Thyroid gland (tissue), 4 donors: ENCODE measurements at regions not wholly inside any gene's neighbourhood (a gene's known extent, or its start where the extent isn't known, plus 50 kb on each side); places are given as distances from the start of the nearest gene placed in this dataset.

ENCODE experiments used
- DNase-seq, 2 donors: peaks; one replicate each; pipeline ENCODE4 v3.0.0-alpha.2; 2019
- H3K27ac ChIP-seq, 3 donors: fragments of 200-600 bp; sonication (generic); 1 replicate in 2 of 3; 2 replicates in 1 of 3; pipeline ENCODE4 v1.5.1; 2016 to 2019; ENCODE audit warnings: mild to moderate bottlenecking in 1 of 3, moderate library complexity in 1 of 3
- H3K27me3 ChIP-seq: fragments of 200-600 bp; sonication (generic); one replicate; pipeline ENCODE4 v1.5.1; 2019
- H3K36me3 ChIP-seq, 2 donors: fragments of 200-600 bp; sonication (generic); one replicate each; pipeline ENCODE4 v1.5.1; 2016 to 2019
- H3K4me1 ChIP-seq, 2 donors: fragments of 200-600 bp; sonication (generic); one replicate each; pipeline ENCODE4 v1.5.1; 2017 to 2019
- H3K4me3 ChIP-seq, 3 donors: fragments of 200-600 bp; sonication (generic); replicated peaks in 1 of 3; 1 replicate in 2 of 3; 2 replicates in 1 of 3; pipeline ENCODE4 v1.5.1; 2016; ENCODE audit warnings: mild to moderate bottlenecking in 1 of 3
- H3K9me3 ChIP-seq: fragments of 200-600 bp; sonication (generic); one replicate; pipeline ENCODE4 v1.5.1; 2017
- CTCF ChIP-seq, 6 experiments: fragments of 200-600 bp in 3 of 6; fragments of 450-650 bp in 3 of 6; sonication (generic) in 3 of 6; IDR thresholded peaks; one replicate each; pipeline ENCODE4 v1.5.1; 2016 to 2019; ENCODE audit warnings: antibody characterized with exemption in 6 of 6, mild to moderate bottlenecking in 2 of 6, inconsistent platforms in 1 of 6, moderate library complexity in 1 of 6
- POLR2A ChIP-seq, 2 donors: fragments of 450-650 bp; IDR thresholded peaks; one replicate each; pipeline ENCODE4 v1.6.1; 2017; ENCODE audit warnings: antibody characterized with exemption in 2 of 2, mild to moderate bottlenecking in 2 of 2, moderate library complexity in 1 of 2
- WGBS, 2 donors: methylation state at CpG; one replicate each; pipeline ENCODE4 v1.1.5; 2017; 5-methylcytosine and 5-hydroxymethylcytosine counted together
- intact Hi-C: fragments of 100-400 bp; cut with DNase I; formaldehyde crosslinking; loops from one replicate; pipeline ENCODE4 v1.15.1; 2023

- Histone ChIP-seq H3K27me3 (no peaks in the 10 kb centered on the region), H3K27ac (no peak overlapping the region), H3K4me3 (no peak overlapping the region), H3K4me1 (no peaks in the 10 kb centered on the region), H3K9me3 (no peaks in the 10 kb centered on the region), H3K36me3 (no peaks in the 10 kb centered on the region)
- no peak for DNase-seq
- TF ChIP-seq CTCF (IDR thresholded peaks at IDR 0.05), result no peak
- TF ChIP-seq POLR2A (IDR thresholded peaks at IDR 0.05), result no peak
- 85 to 89% methylated on average over 2 of the region's 2 CpGs for WGBS, 2 donors
- intact Hi-C loops, result no loop called here
Measured at GRCh38 chr21:27614231-27614630, 647.3 kb upstream of the ADAMTS5 start.

GRCh38 chr21:27606422-27606821 lies 639.5 kb upstream of the ADAMTS5 start:
- H3K9me3 ChIP-seq, result no peaks in the 10 kb centered on the region
- TF ChIP-seq POLR2A (IDR thresholded peaks at IDR 0.05) (no peak), CTCF (IDR thresholded peaks at IDR 0.05) (no peak)
- no peak overlapping the region for H3K4me3 ChIP-seq
- H3K27me3 ChIP-seq, result no peaks in the 10 kb centered on the region
- 97 to 98% methylated on average over 7 to 9 of the region's 9 CpGs for WGBS, 2 donors
- DNase-seq, result no peak
- no peaks in the 10 kb centered on the region for H3K36me3 ChIP-seq
- H3K4me1 ChIP-seq, result no peaks in the 10 kb centered on the region
- intact Hi-C loops, result no loop called here
- H3K27ac ChIP-seq, result no peak overlapping the region

GRCh38 chr21:27596196-27596595 lies 629.3 kb upstream of the ADAMTS5 start:
- Histone ChIP-seq H3K4me3 (no peak overlapping the region), H3K27ac (no peak overlapping the region), H3K36me3 (no peaks in the 10 kb centered on the region), H3K4me1 (no peaks in the 10 kb centered on the region), H3K27me3 (no peaks in the 10 kb centered on the region), H3K9me3 (no peaks in the 10 kb centered on the region)
- TF ChIP-seq POLR2A (IDR thresholded peaks at IDR 0.05), result no peak
- no peak for TF ChIP-seq CTCF (IDR thresholded peaks at IDR 0.05)
- intact Hi-C loops, result no loop called here
- no peak for DNase-seq

- no peak for DNase-seq
- intact Hi-C loops, result no loop called here
- Histone ChIP-seq H3K27ac (no peak overlapping the region), H3K4me1 (no peaks in the 10 kb centered on the region), H3K36me3 (no peaks in the 10 kb centered on the region), H3K27me3 (no peaks in the 10 kb centered on the region), H3K4me3 (no peak overlapping the region), H3K9me3 (no peaks in the 10 kb centered on the region)
- TF ChIP-seq CTCF (IDR thresholded peaks at IDR 0.05), result no peak
- no peak for TF ChIP-seq POLR2A (IDR thresholded peaks at IDR 0.05)
- WGBS, 2 donors, result 50 to 52% methylated on average over 1 of the region's 1 CpG
Measured at GRCh38 chr21:27595716-27596115, 628.8 kb upstream of the ADAMTS5 start.

- Histone ChIP-seq H3K36me3 (no peaks in the 10 kb centered on the region), H3K27me3 (no peaks in the 10 kb centered on the region), H3K27ac (no peak overlapping the region), H3K9me3 (no peaks in the 10 kb centered on the region), H3K4me3 (no peak overlapping the region), H3K4me1 (no peaks in the 10 kb centered on the region)
- no peak for TF ChIP-seq CTCF (IDR thresholded peaks at IDR 0.05)
- TF ChIP-seq POLR2A (IDR thresholded peaks at IDR 0.05), result no peak
- DNase-seq, result no peak
- intact Hi-C loops, result no loop called here
- WGBS, 2 donors, result 78 to 80% methylated on average over 6 of the region's 6 CpGs
Measured at GRCh38 chr21:27590271-27590670, 623.4 kb upstream of the ADAMTS5 start.
